GM18519 (cell line): ENCODE measurements at regions not wholly inside any gene's neighbourhood (a gene's known extent, or its start where the extent isn't known, plus 50 kb on each side); places are given as distances from the start of the nearest gene placed in this dataset.

Source experiments
- ATAC-seq: cut with Tn5 transposase; IDR thresholded peaks from one replicate; pipeline ENCODE4 v1.9.1; 2021; ENCODE audit warnings: mild to moderate bottlenecking, moderate library complexity; ENCODE audit not compliant: unreplicated experiment, low FRiP score

DNA sequence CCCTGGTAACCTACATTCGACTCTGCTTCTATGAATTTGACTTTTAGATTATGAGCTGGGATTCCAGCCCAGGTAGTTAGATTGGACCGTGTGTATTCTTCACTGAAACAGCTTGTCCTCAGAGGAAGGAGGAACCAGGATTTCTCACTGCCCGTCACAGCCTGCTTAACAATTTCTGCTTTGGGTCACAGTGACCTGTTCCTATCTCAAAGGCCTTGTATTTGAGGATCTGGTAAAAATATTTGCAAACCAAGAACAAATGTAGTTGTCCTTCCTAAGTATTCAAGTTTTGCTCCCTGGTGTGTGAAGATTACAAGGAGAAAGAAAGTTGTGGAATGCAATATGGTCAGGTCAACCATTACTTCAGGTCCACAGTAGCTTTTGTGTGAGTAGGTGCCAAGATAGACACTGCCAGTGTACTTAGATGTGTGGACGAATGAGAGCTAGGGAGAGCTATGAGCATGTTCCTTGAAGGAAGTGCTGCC lies 55.1 kb downstream of the KIF4B start:
- no peak for ATAC-seq

DNA sequence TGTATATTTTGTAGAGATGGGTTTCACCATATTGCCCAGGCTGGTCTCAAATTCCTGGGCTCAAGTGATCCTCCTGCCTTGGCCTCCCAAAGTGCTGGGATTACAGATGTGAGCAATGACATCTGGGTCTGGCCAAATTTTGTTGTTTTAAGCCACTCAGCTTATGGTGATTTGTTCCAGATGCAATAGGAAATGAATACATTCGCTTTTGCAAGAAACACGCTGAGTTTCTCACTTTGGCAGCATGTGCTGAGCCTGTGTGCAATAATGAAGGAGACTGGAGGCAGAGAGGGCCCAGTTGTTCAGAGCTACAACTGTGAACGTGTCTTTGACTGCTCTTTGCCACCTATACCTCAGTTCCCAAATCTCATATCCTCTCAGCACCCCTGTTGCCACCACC lies 56.4 kb downstream of the KIF4B start:
- ATAC-seq, result no peak

DNA sequence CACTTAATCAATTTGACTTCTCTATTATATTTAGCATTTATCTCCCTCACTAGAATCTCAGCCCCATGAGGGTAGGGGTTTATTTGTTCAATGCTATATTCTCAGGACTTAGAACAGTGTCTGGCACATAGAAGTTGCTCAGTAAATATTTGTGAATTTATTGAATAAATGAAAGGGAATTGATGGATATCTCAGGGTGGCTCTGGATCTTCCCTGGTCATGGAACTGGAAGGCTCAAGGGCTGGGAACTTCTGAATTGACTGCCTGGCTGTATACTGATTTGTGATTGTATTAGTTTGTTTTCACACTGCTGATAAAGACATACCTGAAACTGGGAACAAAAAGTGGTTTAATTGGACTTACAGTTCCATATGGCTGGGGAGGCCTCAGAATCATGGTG lies 57.2 kb downstream of the KIF4B start:
- ATAC-seq, result no peak

DNA sequence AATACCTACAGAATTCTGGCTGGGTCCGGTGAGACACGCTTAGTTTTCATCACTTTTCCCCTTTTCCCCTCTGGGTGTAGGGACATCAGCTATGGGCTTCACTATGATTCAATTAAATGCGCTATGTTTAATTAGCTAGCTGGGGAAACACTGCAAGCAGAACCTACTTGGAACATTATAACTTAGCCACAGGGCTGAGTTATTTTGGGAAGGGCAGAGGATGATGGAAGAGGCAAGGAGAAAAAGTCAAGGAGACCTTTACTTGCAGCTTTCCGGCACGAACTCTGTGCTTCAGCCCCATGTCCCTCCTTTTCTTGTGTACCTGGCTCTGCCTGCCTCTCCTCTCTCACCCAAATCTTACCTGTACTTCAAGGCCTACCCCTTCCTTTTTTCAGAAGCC lies 62.8 kb downstream of the KIF4B start:
- ATAC-seq, result no peak

DNA sequence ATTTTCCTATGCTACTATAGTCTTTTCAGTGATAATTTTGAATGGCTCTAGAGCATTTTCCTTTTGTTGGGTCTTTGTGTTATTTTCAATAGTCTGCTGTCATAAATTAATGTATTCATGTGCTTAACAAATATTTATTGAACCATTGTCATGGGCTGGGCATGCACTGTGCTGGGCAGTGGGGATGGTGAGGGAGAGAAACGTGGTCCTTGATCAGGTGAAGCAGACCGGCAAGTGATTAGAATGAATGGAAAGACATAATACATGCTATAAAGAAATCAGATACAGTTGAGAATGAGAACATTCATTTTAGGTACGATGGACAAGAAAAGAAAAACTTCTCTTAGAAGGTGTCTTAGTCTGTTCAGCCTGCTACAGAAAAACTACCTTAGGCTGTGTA lies 66.1 kb downstream of the KIF4B start:
- ATAC-seq, result no peak

DNA sequence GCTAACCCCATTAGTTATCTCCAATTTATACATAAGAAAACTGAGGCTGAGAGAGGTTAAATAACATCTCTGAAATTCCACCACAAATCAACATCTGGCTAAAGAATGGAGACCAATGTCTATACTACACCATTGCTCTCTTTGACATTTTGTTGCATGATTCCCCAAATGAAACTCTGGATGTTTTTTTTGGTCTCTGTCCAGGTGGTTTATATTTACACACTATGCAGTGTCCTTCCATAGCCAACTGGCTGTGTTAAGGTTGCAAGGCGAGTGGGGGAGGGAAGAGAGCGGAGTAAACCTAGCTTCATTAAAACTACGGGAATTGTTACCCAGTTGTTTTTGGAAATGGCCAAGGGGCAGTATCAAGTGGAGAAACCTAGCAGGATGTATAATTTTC lies 67.2 kb downstream of the KIF4B start:
- ATAC-seq, result no peak

DNA sequence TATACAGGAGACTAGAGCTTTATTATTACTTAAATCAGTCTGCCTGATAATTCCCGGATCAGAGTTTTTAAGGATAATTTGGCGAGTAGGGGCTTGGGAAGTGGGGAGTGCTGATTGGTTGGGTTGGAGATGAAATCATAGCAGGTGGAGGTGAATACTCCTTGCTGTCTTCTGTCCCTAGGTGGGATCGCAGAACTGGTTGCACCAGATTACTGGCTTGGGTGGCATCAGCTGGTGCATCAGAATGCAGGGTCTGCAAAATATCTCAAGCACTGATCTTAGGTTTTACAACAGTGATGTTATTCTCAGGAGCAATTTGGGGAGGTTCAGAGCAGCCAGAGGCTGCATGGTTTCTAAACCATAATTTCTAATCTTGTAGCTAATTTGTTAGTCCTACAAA lies 68.1 kb downstream of the KIF4B start:
- no peak for ATAC-seq

DNA sequence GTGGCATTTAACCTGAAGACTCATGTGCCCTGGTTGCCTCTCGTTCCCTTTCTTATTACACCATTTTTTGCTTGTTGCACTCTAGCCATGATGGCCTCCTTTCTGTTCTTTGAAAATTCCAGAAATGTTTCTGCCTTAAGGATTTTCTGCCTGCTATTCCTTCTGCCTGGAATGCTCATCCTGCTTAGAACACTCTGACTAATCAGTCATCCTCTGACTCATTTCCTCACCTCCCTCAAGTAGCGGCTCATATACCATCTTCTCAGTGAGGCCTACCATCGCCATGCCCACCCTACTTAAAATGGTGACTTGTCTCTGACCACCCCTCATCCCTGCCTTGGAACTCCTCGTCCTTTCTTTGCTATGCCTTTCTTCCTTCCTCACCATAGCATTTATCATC lies 68.8 kb downstream of the KIF4B start:
- no peak for ATAC-seq

DNA sequence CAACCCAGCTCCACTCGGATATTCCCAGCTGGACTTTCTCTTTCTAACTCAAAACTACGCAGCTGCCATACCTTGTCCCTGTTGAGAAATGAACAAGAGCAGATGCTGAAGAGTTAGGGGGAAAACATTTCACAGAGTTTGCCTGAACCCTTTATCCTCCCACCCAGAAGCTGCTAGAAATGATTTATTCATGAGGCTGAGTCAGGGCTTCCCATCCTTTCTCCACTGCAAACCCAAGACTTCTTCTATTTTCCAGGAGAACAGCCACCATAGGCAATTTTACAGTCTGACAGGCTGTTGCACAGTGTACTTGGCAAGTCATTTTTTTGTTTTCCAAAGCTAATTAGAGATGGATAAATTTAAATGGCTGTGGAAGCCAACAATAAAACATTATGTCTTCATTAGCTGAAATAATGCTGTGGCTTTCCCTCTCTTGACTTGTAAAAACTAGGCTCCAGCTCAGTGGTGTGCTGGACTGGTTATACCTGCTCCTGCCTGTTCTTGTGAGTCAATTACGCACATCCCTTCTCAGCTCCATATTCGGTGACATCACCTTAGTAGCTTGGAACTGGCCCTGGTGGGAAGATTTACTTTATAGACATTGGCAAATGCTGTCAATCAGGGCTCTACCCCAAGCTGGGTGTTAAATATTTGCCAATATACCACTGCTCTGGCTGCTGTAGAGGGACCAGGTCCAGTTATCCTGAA lies 71.9 kb downstream of the KIF4B start:
- ATAC-seq, result no peak

DNA sequence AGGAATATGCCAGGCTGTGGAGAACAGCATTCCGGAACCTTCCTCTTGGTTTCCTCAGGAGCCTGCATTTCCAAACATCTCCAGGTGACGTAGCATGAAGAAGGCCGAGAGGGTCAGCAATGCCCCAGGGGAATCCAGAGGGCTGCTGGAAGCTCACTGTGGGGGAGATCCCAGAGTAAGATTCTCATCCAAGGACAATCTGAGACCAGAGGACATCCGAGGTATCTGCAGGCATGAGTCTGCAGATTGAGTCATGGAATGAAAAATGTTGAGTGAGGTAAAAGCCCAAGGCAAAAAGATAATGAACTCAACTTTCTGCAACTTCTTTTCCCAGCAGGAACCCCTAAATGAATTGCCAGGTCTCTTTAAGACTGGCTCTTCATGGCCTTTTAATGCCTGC lies 73.5 kb downstream of the KIF4B start:
- no peak for ATAC-seq

DNA sequence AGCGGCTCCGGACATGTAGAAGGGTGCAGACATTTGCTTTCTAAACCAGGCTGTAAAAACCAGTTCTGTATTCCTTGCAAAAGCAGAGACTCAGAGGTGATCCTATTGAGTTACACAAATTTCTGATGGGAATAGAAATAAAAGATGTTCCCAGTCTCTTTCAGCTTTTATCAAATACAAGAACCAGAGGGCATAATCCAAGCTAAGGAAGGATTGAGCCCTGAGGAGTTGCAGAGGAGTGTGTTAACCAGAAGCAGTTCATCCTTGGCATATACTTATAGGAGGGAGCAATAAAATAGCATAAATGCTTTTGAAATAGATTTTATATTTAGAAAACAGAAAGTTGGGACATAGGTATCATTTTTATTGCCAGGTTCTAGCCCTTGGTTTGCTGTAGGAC lies 75.3 kb downstream of the KIF4B start:
- no peak for ATAC-seq

DNA sequence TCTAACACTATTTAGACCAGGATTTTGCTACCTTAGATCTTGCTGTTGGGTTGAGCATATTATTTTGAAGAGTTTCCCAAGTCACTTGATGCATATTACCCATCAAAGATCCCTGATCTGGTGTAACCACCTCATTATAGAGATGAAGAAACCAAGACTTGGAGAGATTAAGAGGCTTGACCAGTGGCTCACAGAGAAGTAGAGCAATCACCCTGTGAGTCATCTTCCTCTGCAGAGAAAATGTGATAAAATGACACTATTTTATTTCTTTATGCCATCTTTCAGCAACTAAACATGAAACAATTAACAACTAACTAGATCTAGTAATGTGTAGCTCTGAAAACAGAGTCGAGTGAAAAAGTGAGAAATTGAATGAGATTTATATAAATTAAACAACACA lies 76.1 kb downstream of the KIF4B start:
- ATAC-seq, result no peak

DNA sequence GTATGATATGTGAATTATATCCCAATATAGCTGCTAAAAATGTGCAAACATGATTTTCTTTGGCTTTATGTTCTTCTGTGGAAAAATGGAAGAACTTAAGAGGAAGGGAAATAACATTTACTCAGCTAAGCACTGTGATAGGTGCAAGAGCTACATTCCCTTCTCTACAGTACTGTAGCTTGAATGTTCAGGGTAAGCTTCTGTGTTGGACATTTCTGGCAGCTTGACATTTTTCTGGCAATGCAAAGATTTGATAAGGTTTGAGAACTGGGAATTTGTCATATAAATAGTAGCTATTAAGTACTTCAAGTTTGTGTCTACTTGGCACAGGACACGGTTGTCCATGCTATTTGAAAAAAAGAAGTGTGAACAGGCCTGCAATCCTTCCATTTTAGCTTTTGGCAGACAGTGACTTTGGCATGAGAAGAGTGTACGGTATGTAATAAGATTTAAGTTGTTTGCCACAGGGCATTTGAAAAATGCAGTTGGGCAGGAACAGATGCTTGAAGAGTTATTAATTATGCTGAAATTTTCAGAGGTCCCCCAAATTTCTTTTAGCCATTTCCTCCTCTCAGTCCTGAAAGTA lies 77.6 kb downstream of the KIF4B start:
- no peak for ATAC-seq

DNA sequence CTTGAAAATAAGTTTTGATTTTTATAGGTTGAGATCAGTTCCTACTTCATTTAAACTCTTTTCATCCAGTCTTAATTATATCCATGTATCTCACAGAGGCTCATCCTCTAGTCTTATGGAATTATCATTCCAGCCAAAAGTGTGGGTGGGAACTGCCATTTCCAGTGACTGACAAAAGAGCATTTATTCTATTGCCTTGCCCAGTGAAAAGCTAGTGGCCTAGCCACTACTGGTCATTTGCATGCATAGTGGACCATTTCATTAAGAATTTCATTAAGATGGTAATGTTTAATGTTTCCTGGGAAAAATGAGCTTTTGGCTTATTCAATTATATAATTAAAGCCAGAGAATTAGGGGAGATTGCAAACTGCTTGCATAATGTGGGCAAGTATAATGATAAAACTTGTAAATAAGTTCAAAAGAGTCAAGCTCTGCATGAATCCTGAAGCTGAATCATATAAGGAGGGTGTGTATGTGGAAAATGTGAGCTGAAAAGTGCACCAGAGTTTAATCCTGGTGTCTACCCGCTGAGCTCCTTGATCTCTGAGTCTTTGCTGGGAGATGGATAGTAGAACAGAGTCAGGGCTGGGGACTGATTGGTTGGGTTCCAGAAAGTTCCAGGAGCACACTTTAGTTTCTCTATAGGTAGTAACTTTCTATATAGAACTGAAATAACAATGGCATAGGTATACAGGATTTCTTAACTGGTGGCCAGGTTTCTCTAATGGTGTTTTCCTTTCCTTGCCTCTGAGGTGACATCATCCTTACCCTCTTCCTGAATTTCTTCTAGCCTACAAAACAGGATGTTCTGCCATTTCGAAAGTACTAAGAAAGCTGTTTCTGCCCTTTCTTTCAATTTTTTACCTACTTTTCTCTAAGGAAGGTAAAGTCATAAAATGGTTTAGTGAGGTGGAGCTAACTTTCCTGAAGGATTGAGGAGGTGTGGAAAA lies 78.5 kb downstream of the KIF4B start:
- ATAC-seq, result no peak

DNA sequence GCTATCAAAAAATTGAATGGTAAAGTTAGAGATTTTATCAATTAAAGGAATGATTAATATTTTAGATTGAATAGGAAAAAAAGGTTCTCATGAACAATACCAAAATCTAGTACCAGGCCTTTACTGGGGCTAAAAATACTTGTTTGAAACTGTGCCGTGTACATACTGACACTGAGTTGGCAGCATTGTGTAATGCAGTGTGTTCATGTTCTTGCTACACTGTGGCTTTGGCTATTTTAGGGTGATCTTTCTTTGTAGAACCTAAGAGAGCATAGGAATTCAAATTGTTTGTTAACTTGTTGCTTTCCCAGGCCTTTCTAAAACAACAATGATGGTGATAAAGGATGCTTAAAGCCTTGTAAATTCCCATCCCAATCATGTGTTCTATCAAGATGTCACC lies 80.9 kb downstream of the KIF4B start:
- no peak for ATAC-seq

DNA sequence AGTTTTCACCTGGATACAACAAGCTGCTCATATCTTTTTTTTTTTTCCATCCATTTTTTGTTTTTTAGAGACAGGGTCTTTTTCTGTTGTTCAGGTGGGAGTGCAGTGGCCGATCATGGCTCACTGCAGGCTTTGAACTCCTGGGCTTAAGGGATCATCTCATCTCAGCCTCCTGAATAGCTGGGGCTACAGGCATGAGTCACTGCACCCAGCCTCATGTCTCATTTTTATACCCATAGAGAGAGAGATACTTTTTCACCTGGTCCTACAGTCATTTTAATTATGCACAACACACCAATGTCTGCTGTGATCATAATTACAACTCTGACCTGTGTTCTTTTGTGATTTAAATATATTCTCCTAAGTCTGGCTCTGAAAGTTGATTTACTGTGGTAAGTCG lies 84.4 kb downstream of the KIF4B start:
- no peak for ATAC-seq

DNA sequence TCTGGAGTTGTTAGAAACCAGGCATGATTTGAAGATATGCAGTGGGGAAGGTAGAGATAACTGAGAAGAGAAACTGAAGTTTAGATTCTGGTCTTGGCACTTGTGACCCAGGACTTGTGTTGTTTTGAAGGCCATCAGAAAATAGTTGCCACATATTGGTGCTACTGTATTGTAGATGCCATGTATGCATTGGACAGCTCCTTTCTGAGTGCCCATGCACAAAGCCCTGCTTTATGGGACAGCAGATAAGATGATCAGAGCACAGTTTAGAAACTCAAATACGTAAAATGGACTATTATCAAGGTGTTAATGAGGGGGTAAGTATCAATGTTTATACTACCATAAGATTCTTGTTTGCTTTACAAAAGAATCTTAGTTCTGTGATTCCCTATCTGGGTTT lies 84.9 kb downstream of the KIF4B start:
- no peak for ATAC-seq

DNA sequence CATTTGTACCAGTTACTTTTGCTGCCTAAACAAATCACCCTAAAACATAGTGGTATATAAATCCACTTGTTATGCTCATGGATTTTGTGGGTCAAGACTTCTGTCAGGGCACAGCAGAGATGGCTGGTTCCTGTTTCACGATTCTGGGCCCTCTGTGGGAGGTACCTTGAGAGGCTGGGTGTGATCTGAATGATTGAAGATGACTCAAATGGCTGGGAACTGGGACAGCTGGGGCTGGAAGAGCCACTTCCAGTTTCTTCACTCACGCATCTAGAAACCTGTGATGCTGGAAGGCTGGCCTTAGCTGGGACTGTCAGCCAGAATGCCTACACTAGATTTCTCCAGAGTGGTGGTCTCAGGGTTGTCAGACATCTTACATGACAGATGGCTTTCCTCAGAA lies 88.1 kb downstream of the KIF4B start:
- ATAC-seq, result no peak

DNA sequence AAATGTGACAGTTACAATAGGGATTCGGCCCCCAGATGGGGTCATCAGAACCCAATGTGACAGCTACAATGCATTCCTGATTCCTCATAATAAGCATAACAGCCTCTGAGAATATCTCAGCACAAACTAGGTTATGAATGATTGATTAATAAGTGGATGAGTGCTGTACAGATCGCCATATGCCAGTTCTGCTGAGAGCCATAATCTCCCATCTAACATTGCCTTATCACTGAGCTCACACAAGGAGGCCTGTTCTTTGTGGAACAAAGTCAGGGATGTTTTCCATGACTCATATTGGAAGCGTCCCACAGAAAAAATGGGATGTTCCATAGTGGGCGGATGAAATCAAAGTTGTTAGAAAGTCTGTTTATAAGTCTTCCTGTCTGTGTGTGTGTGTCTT lies 89.6 kb downstream of the KIF4B start:
- ATAC-seq, result no peak

DNA sequence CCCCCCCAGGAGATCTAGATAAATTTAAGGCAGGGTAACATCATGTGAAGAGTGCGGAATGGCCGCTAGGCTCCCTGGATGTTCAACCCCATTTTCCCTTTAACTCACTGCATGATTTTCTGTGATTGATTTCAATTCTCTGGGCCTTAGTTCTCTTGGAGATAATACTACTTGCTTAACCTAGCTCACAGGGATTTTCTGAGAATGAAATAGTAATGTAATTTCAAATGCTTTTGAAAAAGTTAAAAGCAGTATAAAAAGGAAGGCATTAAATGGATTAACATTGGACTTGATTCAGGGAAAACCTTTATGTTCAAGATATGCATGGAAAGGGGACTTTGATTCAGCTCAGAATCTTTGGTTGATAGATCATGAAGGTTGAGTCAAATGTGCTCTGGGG lies 90.9 kb downstream of the KIF4B start:
- no peak for ATAC-seq

DNA sequence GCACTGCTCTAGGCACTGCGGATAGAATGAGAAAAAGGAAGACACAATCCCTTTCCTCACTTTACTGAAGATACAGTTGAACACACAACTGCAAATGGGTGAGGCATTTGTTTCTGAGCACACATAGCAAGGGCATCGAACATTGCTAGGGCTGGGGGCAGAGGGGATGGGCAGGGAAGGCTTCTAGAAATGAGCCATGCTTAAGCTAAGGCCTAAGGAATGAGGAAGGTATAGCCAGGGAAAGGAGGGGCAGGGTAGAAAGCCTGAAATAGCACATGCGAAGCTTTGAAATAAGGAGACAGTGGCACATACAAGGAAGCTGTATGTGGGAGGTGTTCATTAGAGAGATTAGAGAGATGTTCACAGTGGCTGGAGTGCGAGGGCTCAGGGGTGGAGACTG lies 92.7 kb downstream of the KIF4B start:
- ATAC-seq, result no peak
